ENCODE measurements at regions not wholly inside any gene's neighbourhood (a gene's known extent, or its start where the extent isn't known, plus 50 kb on each side); places are given as distances from the start of the nearest gene placed in this dataset.
A peak's percentile ranks its signal among the peaks of the same experiment; 100 is the strongest.

- no peak for DNase-seq (ENCODE audit: low spot score)
These were observed 389.6 kb downstream of the LRIG3 start for GRCh38 chr12:58530742-58531062.

GRCh38 chr12:58532855-58533608, 387.3 kb downstream of the LRIG3 start:
- DNase-seq (ENCODE audit: low spot score): no peak

GRCh38 chr12:58533652-58534051, 386.7 kb downstream of the LRIG3 start:
- no peak for DNase-seq (ENCODE audit: low spot score)

GRCh38 chr12:58537278-58537677, 383.0 kb downstream of the LRIG3 start:
- no peak for DNase-seq (ENCODE audit: low spot score)

- DNase-seq (ENCODE audit: low spot score): no peak
These were observed 381.0 kb downstream of the LRIG3 start for GRCh38 chr12:58539295-58539694.

GRCh38 chr12:58540480-58541299, 379.6 kb downstream of the LRIG3 start:
- peak; percentile 72 for DNase-seq (ENCODE audit: low spot score)

GRCh38 chr12:58541300-58541690, 379.0 kb downstream of the LRIG3 start:
- no peak for DNase-seq (ENCODE audit: low spot score)

- DNase-seq (ENCODE audit: low spot score): no peak
These were observed 376.0 kb downstream of the LRIG3 start for GRCh38 chr12:58544281-58544680.

- no peak for DNase-seq (ENCODE audit: low spot score)
These were observed 373.1 kb downstream of the LRIG3 start for GRCh38 chr12:58547217-58547616.

- DNase-seq (ENCODE audit: low spot score): no peak
These were observed 371.5 kb downstream of the LRIG3 start for GRCh38 chr12:58548801-58549200.

- no peak for DNase-seq (ENCODE audit: low spot score)
These were observed 365.7 kb downstream of the LRIG3 start for GRCh38 chr12:58554522-58555157.

- DNase-seq (ENCODE audit: low spot score): no peak
These were observed 363.1 kb downstream of the LRIG3 start for GRCh38 chr12:58557171-58557570.

GRCh38 chr12:58557661-58558060, 362.6 kb downstream of the LRIG3 start:
- no peak for DNase-seq (ENCODE audit: low spot score)

GRCh38 chr12:58563621-58564020, 356.7 kb downstream of the LRIG3 start:
- no peak for DNase-seq (ENCODE audit: low spot score)

GRCh38 chr12:58564721-58565120, 355.6 kb downstream of the LRIG3 start:
- DNase-seq (ENCODE audit: low spot score): no peak

- DNase-seq (ENCODE audit: low spot score): no peak
These were observed 353.7 kb downstream of the LRIG3 start for GRCh38 chr12:58566599-58566998.

- no peak for DNase-seq (ENCODE audit: low spot score)
These were observed 353.1 kb downstream of the LRIG3 start for GRCh38 chr12:58567189-58567588.

GRCh38 chr12:58570411-58570810, 349.9 kb downstream of the LRIG3 start:
- DNase-seq (ENCODE audit: low spot score): no peak

- peak; percentile 13 for DNase-seq (ENCODE audit: low spot score)
These were observed 345.0 kb downstream of the LRIG3 start for GRCh38 chr12:58575256-58575655.

GRCh38 chr12:58576081-58576480, 344.2 kb downstream of the LRIG3 start:
- no peak for DNase-seq (ENCODE audit: low spot score)

- DNase-seq (ENCODE audit: low spot score): no peak
These were observed 343.4 kb downstream of the LRIG3 start for GRCh38 chr12:58576916-58577315.

GRCh38 chr12:58580095-58580494, 340.2 kb downstream of the LRIG3 start:
- DNase-seq (ENCODE audit: low spot score): no peak

- DNase-seq (ENCODE audit: low spot score): no peak
These were observed 336.8 kb downstream of the LRIG3 start for GRCh38 chr12:58583529-58583928.

All from RKO (cell line).